ENCODE measurements at regions not wholly inside any gene's neighbourhood (a gene's known extent, or its start where the extent isn't known, plus 50 kb on each side); places are given as distances from the start of the nearest gene placed in this dataset.

- no peak overlapping the region for H3K4me3 ChIP-seq (ENCODE audit: severe bottlenecking)
- H3K36me3 ChIP-seq (ENCODE audit: low read depth) = no peaks in the 10 kb centered on the region
- no peak for DNase-seq (ENCODE audit: low spot score)
- H3K27me3 ChIP-seq (ENCODE audit: insufficient read depth, poor library complexity, severe bottlenecking) = peaks cover 4% of the 10 kb centered on the region
- H3K9me3 ChIP-seq (ENCODE audit: severe bottlenecking) = no peaks in the 10 kb centered on the region
- TF ChIP-seq CTCF (IDR thresholded peaks at IDR 0.05; ENCODE audit: poor library complexity, severe bottlenecking) = no peak
- no peak overlapping the region for H3K27ac ChIP-seq (ENCODE audit: poor library complexity, severe bottlenecking)
- no peaks in the 10 kb centered on the region for H3K4me1 ChIP-seq (ENCODE audit: insufficient read depth, poor library complexity, severe bottlenecking)
- ATAC-seq (ENCODE audit: low read depth) = no peak
Observed at GRCh38 chr10:128345353-128345752, 219.1 kb upstream of the MKI67 start.

- Histone ChIP-seq H3K4me1 (ENCODE audit: insufficient read depth, poor library complexity, severe bottlenecking) (no peaks in the 10 kb centered on the region), H3K36me3 (ENCODE audit: low read depth) (no peaks in the 10 kb centered on the region), H3K4me3 (ENCODE audit: severe bottlenecking) (no peak overlapping the region), H3K27ac (ENCODE audit: poor library complexity, severe bottlenecking) (no peak overlapping the region), H3K9me3 (ENCODE audit: severe bottlenecking) (no peaks in the 10 kb centered on the region), H3K27me3 (ENCODE audit: insufficient read depth, poor library complexity, severe bottlenecking) (no peaks in the 10 kb centered on the region)
- no peak for DNase-seq (ENCODE audit: low spot score)
- no peak for ATAC-seq (ENCODE audit: low read depth)
- no peak for TF ChIP-seq CTCF (IDR thresholded peaks at IDR 0.05; ENCODE audit: poor library complexity, severe bottlenecking)
Observed at GRCh38 chr10:128360783-128361182, 234.6 kb upstream of the MKI67 start.

GRCh38 chr10:128361487-128361886, 235.3 kb upstream of the MKI67 start:
- Histone ChIP-seq H3K4me3 (ENCODE audit: severe bottlenecking) (no peak overlapping the region), H3K4me1 (ENCODE audit: insufficient read depth, poor library complexity, severe bottlenecking) (no peaks in the 10 kb centered on the region), H3K9me3 (ENCODE audit: severe bottlenecking) (no peaks in the 10 kb centered on the region), H3K27ac (ENCODE audit: poor library complexity, severe bottlenecking) (no peak overlapping the region), H3K36me3 (ENCODE audit: low read depth) (no peaks in the 10 kb centered on the region), H3K27me3 (ENCODE audit: insufficient read depth, poor library complexity, severe bottlenecking) (no peaks in the 10 kb centered on the region)
- ATAC-seq (ENCODE audit: low read depth) (no peak), DNase-seq (ENCODE audit: low spot score) (no peak)
- TF ChIP-seq CTCF (IDR thresholded peaks at IDR 0.05; ENCODE audit: poor library complexity, severe bottlenecking) = no peak

GRCh38 chr10:128362514-128362913, 236.3 kb upstream of the MKI67 start:
- DNase-seq (ENCODE audit: low spot score) = no peak
- Histone ChIP-seq H3K27me3 (ENCODE audit: insufficient read depth, poor library complexity, severe bottlenecking) (no peaks in the 10 kb centered on the region), H3K4me1 (ENCODE audit: insufficient read depth, poor library complexity, severe bottlenecking) (no peaks in the 10 kb centered on the region), H3K27ac (ENCODE audit: poor library complexity, severe bottlenecking) (no peak overlapping the region), H3K9me3 (ENCODE audit: severe bottlenecking) (no peaks in the 10 kb centered on the region), H3K36me3 (ENCODE audit: low read depth) (no peaks in the 10 kb centered on the region), H3K4me3 (ENCODE audit: severe bottlenecking) (no peak overlapping the region)
- no peak for TF ChIP-seq CTCF (IDR thresholded peaks at IDR 0.05; ENCODE audit: poor library complexity, severe bottlenecking)
- ATAC-seq (ENCODE audit: low read depth) = no peak

- no peak for TF ChIP-seq CTCF (IDR thresholded peaks at IDR 0.05; ENCODE audit: poor library complexity, severe bottlenecking)
- no peaks in the 10 kb centered on the region for H3K36me3 ChIP-seq (ENCODE audit: low read depth)
- H3K27me3 ChIP-seq (ENCODE audit: insufficient read depth, poor library complexity, severe bottlenecking) = no peaks in the 10 kb centered on the region
- DNase-seq (ENCODE audit: low spot score) = no peak
- no peaks in the 10 kb centered on the region for H3K4me1 ChIP-seq (ENCODE audit: insufficient read depth, poor library complexity, severe bottlenecking)
- no peak for ATAC-seq (ENCODE audit: low read depth)
- no peak overlapping the region for H3K27ac ChIP-seq (ENCODE audit: poor library complexity, severe bottlenecking)
- no peaks in the 10 kb centered on the region for H3K9me3 ChIP-seq (ENCODE audit: severe bottlenecking)
- H3K4me3 ChIP-seq (ENCODE audit: severe bottlenecking) = no peak overlapping the region
Observed at GRCh38 chr10:128364631-128365030, 238.4 kb upstream of the MKI67 start.

All from RWPE2 (cell line).